IMR-90 (cell line): ENCODE measurements at regions not wholly inside any gene's neighbourhood (a gene's known extent, or its start where the extent isn't known, plus 50 kb on each side); places are given as distances from the start of the nearest gene placed in this dataset.

Experiments used
- ATAC-seq: fragments of 200-7000 bp; cut with Tn5 transposase; 2 replicates; pipeline ENCODE4 v1.9.1; 2020; ENCODE audit warnings: low read depth, mild to moderate bottlenecking, moderate library complexity
- BruUV-seq: library from RNA; stranded (reverse); fragments of 400-500 nt; replicated peaks from 2 replicates; lab custom pipeline; 2021; lab: Mats Ljungman, UMichigan
- CTCF ChIA-PET: fragments of 300-600 bp; formaldehyde crosslinking; extraction: SDS; loops from one replicate; lab custom pipeline; 2021; ENCODE audit warnings: antibody characterized with exemption; lab: Yijun Ruan, JAX
- POLR2A ChIA-PET: fragments of 300-600 bp; sonication (Branson Sonifier 250); formaldehyde crosslinking; loops from one replicate; lab custom pipeline; 2022; ENCODE audit warnings: antibody characterized with exemption; ENCODE audit not compliant: unreplicated experiment; lab: Charles Lee
- DNase-seq: peaks from one replicate; pipeline ENCODE4 v3.0.0; 2013
- H2AFZ ChIP-seq: replicated peaks from 2 replicates; pipeline ENCODE3; 2013; ENCODE audit warnings: low read length, mild to moderate bottlenecking; ENCODE audit not compliant: poor library complexity
- H2AK5ac ChIP-seq: 2 replicates; pipeline ENCODE4 v1.6.1; 2013; ENCODE audit warnings: low read depth, low read length, inconsistent platforms
- H2AK9ac ChIP-seq: replicated peaks from 2 replicates; pipeline ENCODE3; 2013; ENCODE audit warnings: mild to moderate bottlenecking, low read depth, low read length, moderate library complexity; ENCODE audit not compliant: poor library complexity
- H2BK120ac ChIP-seq: 2 replicates; pipeline ENCODE4 v1.6.1; 2013; ENCODE audit warnings: low read depth, low read length, inconsistent platforms
- H2BK15ac ChIP-seq: 3 replicates; pipeline ENCODE4 v1.6.1; 2013; ENCODE audit warnings: low read depth, low read length, inconsistent platforms
- H2BK20ac ChIP-seq: 2 replicates; pipeline ENCODE4 v1.6.1; 2013; ENCODE audit warnings: low read depth, mild to moderate bottlenecking, inconsistent platforms, low read length, moderate library complexity
- H2BK5ac ChIP-seq: 2 replicates; pipeline ENCODE4 v1.6.1; 2013; ENCODE audit warnings: mild to moderate bottlenecking, low read depth, low read length, inconsistent platforms; ENCODE audit not compliant: poor library complexity, severe bottlenecking
- H3K14ac ChIP-seq: replicated peaks from 2 replicates; pipeline ENCODE4 v1.6.1; 2013; ENCODE audit warnings: low read depth, low read length, inconsistent platforms
- H3K18ac ChIP-seq: 2 replicates; pipeline ENCODE4 v1.6.1; 2013; ENCODE audit warnings: low read depth, low read length, control low read depth
- H3K23ac ChIP-seq: 2 replicates; pipeline ENCODE4 v1.6.1; 2013; ENCODE audit warnings: low read depth, low read length, inconsistent platforms
- H3K27ac ChIP-seq: 2 replicates; pipeline ENCODE4 v1.5.1; 2013; ENCODE audit warnings: mild to moderate bottlenecking, control low read depth, low read length; ENCODE audit not compliant: insufficient read depth
- H3K27me3 ChIP-seq: 2 replicates; pipeline ENCODE4 v1.6.1; 2013; ENCODE audit warnings: low read length; ENCODE audit not compliant: control insufficient read depth, insufficient read depth
- H3K36me3 ChIP-seq: 2 replicates; pipeline ENCODE4 v1.6.1; 2013; ENCODE audit warnings: low read length, mixed read lengths; ENCODE audit not compliant: control insufficient read depth, insufficient read depth
- H3K4ac ChIP-seq: 2 replicates; pipeline ENCODE4 v1.6.1; 2013; ENCODE audit warnings: low read depth, low read length, inconsistent platforms
- H3K4me1 ChIP-seq: 2 replicates; pipeline ENCODE4 v1.6.1; 2013; ENCODE audit warnings: low read length, mixed read lengths; ENCODE audit not compliant: control insufficient read depth, insufficient read depth
- H3K4me2 ChIP-seq: 2 replicates; pipeline ENCODE4 v1.6.1; 2013; ENCODE audit warnings: low read depth, mild to moderate bottlenecking, control low read depth, low read length, moderate library complexity
- H3K4me3 ChIP-seq: 2 replicates; pipeline ENCODE4 v1.5.1; 2013; ENCODE audit warnings: low read depth, mild to moderate bottlenecking, control low read depth, low read length, moderate library complexity; ENCODE audit not compliant: insufficient read depth
- H3K56ac ChIP-seq: 2 replicates; pipeline ENCODE4 v1.6.1; 2013; ENCODE audit warnings: low read length, inconsistent platforms; ENCODE audit not compliant: insufficient read depth; ENCODE audit errors: extremely low read depth
- H3K79me1 ChIP-seq, 2 experiments: 2 replicates each; pipeline ENCODE4 v1.6.1; 2013; ENCODE audit warnings: low read length in 2 of 2, inconsistent platforms in 1 of 2, low read depth in 1 of 2
- H3K9ac ChIP-seq: 2 replicates; pipeline ENCODE4 v1.6.1; 2013; ENCODE audit warnings: low read depth, low read length, control low read depth
- H3K9me1 ChIP-seq: 2 replicates; pipeline ENCODE4 v1.6.1; 2013; ENCODE audit warnings: low read length, inconsistent platforms; ENCODE audit not compliant: insufficient read depth
- H3K9me3 ChIP-seq: 2 replicates; pipeline ENCODE4 v1.6.1; 2013; ENCODE audit warnings: low read length; ENCODE audit not compliant: control insufficient read depth, insufficient read depth
- H4K20me1 ChIP-seq: 2 replicates; pipeline ENCODE4 v1.6.1; 2013; ENCODE audit warnings: low read length, inconsistent platforms; ENCODE audit not compliant: insufficient read depth
- H4K5ac ChIP-seq: 2 replicates; pipeline ENCODE4 v1.6.1; 2013; ENCODE audit warnings: mild to moderate bottlenecking, low read depth, low read length, control low read depth
- H4K8ac ChIP-seq, 2 experiments: 2 replicates each; pipeline ENCODE4 v1.6.1; 2013; ENCODE audit warnings: low read depth in 2 of 2, low read length in 2 of 2, control low read depth in 1 of 2, inconsistent platforms in 1 of 2
- H4K91ac ChIP-seq: 2 replicates; pipeline ENCODE4 v1.6.1; 2013; ENCODE audit warnings: low read depth, low read length, inconsistent platforms; ENCODE audit not compliant: insufficient read depth
- BHLHE40 ChIP-seq: fragments of 150-350 bp; IDR thresholded peaks from 2 replicates; pipeline ENCODE4 v1.6.1; 2016; ENCODE audit warnings: mild to moderate bottlenecking, low read depth, low read length
- CEBPB ChIP-seq: IDR thresholded peaks from 2 replicates; pipeline ENCODE4 v1.6.1; 2012; ENCODE audit warnings: low read depth, low read length, improper control_type of control experiment
- CHD1 ChIP-seq: IDR thresholded peaks from 2 replicates; pipeline ENCODE4 v1.6.1; 2012; ENCODE audit warnings: low read depth, low read length, improper control_type of control experiment
- CTCF ChIP-seq: conservative IDR thresholded peaks from 2 replicates; pipeline ENCODE4 v1.5.1; 2012; ENCODE audit warnings: mild to moderate bottlenecking, low read depth, low read length, improper control_type of control experiment
- ELK1 ChIP-seq: fragments of 150-350 bp; IDR thresholded peaks from 2 replicates; pipeline ENCODE4 v1.6.1; 2016; ENCODE audit warnings: low read depth, mild to moderate bottlenecking, low read length, moderate library complexity, borderline replicate concordance
- FOS ChIP-seq: fragments of 150-350 bp; IDR thresholded peaks from 2 replicates; pipeline ENCODE4 v1.6.1; 2016; ENCODE audit warnings: low read depth, low read length
- MAFK ChIP-seq: IDR thresholded peaks from 2 replicates; pipeline ENCODE4 v1.6.1; 2012; ENCODE audit warnings: low read depth, low read length, improper control_type of control experiment
- MAZ ChIP-seq: IDR thresholded peaks from 2 replicates; pipeline ENCODE4 v1.6.1; 2012; ENCODE audit warnings: low read depth, mild to moderate bottlenecking, low read length, improper control_type of control experiment, moderate library complexity, borderline replicate concordance
- MXI1 ChIP-seq: IDR thresholded peaks from 2 replicates; pipeline ENCODE4 v1.6.1; 2012; ENCODE audit warnings: low read depth, mild to moderate bottlenecking, low read length, moderate library complexity, borderline replicate concordance
- POLR2A ChIP-seq: IDR thresholded peaks from 2 replicates; pipeline ENCODE4 v1.6.1; 2012; ENCODE audit warnings: mild to moderate bottlenecking, low read depth, low read length
- RAD21 ChIP-seq: IDR thresholded peaks from 2 replicates; pipeline ENCODE4 v1.6.1; 2012; ENCODE audit warnings: low read length, improper control_type of control experiment
- RCOR1 ChIP-seq: IDR thresholded peaks from 2 replicates; pipeline ENCODE4 v1.6.1; 2012; ENCODE audit warnings: mild to moderate bottlenecking, low read length, improper control_type of control experiment; ENCODE audit not compliant: insufficient replicate concordance
- USF2 ChIP-seq: fragments of 150-350 bp; IDR thresholded peaks from 2 replicates; pipeline ENCODE4 v1.6.1; 2017; ENCODE audit warnings: mild to moderate bottlenecking, antibody characterized with exemption, low read length, low read depth
- WGBS, 2 experiments: methylation state at CpG; one replicate each; pipeline versions ENCODE4 v1.1.5 to v1.1.7; 2013; ENCODE audit warnings: missing lambda C conversion rate in 2 of 2; ENCODE audit not compliant: insufficient read length in 1 of 2; ENCODE audit errors: extremely low coverage in 2 of 2; 5-methylcytosine and 5-hydroxymethylcytosine counted together
- dilution Hi-C: fragments of 300-500 bp; cut with HindIII; formaldehyde crosslinking; loops from one replicate; pipeline ENCODE4 v1.14.3; 2018; ENCODE audit warnings: low sequenced_read_pairs; ENCODE audit not compliant: unreplicated experiment
- in situ Hi-C: fragments of 300-500 bp; cut with MboI; formaldehyde crosslinking; loops from 3 replicates; pipeline ENCODE4 v1.14.3; 2019; ENCODE audit warnings: low sequenced_read_pairs, inconsistent platforms, mixed read lengths
- intact Hi-C: fragments of 100-400 bp; cut with micrococcal nuclease; formaldehyde crosslinking; loops from 2 replicates; pipeline ENCODE4 v1.10.0; 2022

GRCh38 chr3:99295836-99296235 is 342.6 kb upstream of the COL8A1 start:
- Histone ChIP-seq H2BK120ac (no peak overlapping the region), H3K4me3 (no peak overlapping the region), H4K8ac (no peak overlapping the region), H2AK9ac (no peak overlapping the region), H3K27me3 (no peaks in the 10 kb centered on the region), H3K4me1 (no peaks in the 10 kb centered on the region), H2BK20ac (no peak overlapping the region), H3K36me3 (no peaks in the 10 kb centered on the region), H3K79me1 (no peaks in the 10 kb centered on the region), H3K9ac (no peak overlapping the region), H4K20me1 (no peaks in the 10 kb centered on the region), H3K14ac (no peak overlapping the region), H3K4ac (no peak overlapping the region), H3K18ac (no peak overlapping the region), H3K56ac (no peak overlapping the region), H3K23ac (no peak overlapping the region), H2AFZ (no peak overlapping the region), H3K9me3 (no peaks in the 10 kb centered on the region), H2BK15ac (no peak overlapping the region), H2BK5ac (no peak overlapping the region), H2AK5ac (no peak overlapping the region), H4K5ac (no peak overlapping the region), H3K9me1 (no peaks in the 10 kb centered on the region), H3K4me2 (no peak overlapping the region), H3K27ac (no peak overlapping the region), H4K91ac (no peak overlapping the region)
- ChIA-PET CTCF (no interaction called here), POLR2A (no interaction called here)
- intact Hi-C loops (no loop called here), in situ Hi-C loops (no loop called here), dilution Hi-C loops (no loop called here)
- BruUV-seq: no TSS peak
- no peak for DNase-seq
- whole genome bisulfite sequencing, 2 experiments: no CpG with 5 or more reads among the region's 1 CpG
- TF ChIP-seq CHD1 (no peak), RAD21 (no peak), RCOR1 (no peak), MXI1 (no peak), ELK1 (no peak), CTCF (no peak), FOS (no peak), MAZ (no peak), POLR2A (no peak), MAFK (no peak), BHLHE40 (no peak), CEBPB (no peak), USF2 (no peak)
- no peak for ATAC-seq
